LNCAP (cell line): ENCODE measurements at regions not wholly inside any gene's neighbourhood (a gene's known extent, or its start where the extent isn't known, plus 50 kb on each side); places are given as distances from the start of the nearest gene placed in this dataset.

Source experiments
- TF ChIP-seq, protein P1 (sequence below): fragments of 450-650 bp; IDR thresholded peaks from 2 replicates; pipeline ENCODE4 v1.5.1; 2017; ENCODE audit warnings: mild to moderate bottlenecking

DNA sequence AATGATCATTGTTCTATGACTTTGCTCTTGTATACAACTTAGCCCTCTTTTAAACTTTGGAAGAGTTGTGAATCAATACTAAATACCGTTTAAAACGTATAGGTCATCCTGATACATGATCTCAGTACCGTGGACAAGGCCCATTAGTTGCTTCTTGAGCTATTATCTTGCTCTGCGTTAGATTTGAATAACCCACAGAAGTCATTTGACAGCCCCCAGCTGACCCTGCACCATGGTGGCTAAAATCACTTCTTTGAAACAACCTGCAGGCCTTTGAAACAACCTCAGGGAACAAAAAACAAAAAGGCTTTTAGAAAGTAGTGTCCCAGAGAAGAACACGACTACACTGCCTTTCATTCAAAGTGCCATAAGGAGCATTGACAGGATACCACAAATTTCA lies 473.0 kb upstream of the ADGRL2 start:
- TF ChIP-seq, protein P1, sequence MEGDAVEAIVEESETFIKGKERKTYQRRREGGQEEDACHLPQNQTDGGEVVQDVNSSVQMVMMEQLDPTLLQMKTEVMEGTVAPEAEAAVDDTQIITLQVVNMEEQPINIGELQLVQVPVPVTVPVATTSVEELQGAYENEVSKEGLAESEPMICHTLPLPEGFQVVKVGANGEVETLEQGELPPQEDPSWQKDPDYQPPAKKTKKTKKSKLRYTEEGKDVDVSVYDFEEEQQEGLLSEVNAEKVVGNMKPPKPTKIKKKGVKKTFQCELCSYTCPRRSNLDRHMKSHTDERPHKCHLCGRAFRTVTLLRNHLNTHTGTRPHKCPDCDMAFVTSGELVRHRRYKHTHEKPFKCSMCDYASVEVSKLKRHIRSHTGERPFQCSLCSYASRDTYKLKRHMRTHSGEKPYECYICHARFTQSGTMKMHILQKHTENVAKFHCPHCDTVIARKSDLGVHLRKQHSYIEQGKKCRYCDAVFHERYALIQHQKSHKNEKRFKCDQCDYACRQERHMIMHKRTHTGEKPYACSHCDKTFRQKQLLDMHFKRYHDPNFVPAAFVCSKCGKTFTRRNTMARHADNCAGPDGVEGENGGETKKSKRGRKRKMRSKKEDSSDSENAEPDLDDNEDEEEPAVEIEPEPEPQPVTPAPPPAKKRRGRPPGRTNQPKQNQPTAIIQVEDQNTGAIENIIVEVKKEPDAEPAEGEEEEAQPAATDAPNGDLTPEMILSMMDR, result no peak

DNA sequence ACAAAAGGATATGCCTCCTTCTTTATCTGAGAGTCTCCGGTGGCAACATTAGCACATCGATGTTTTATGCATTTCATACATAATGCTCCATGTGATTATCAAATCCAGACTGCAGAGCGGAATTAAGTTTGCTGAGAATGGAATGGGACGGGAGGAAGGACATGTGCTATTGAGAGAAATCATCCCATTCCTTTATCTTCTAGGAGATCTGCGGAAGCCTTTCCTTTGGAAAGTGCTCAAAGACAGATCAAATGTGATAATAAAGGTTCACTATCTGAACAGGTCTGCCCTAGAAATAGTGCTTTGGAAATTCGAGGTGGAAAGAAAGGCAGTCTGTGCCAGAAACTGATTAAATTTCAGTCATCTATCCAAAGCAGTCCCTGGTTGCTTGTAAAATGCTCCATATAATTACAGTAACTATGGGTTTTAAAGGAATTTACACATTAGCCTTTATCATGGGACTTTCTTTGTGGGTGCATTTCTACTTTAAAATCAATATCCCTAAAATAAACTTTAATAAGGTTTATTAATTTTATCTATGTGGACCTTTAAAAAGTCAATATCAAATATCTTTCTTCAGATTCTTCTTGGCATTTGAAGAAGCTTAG lies 473.5 kb upstream of the ADGRL2 start:
- TF ChIP-seq, protein P1, result no peak

DNA sequence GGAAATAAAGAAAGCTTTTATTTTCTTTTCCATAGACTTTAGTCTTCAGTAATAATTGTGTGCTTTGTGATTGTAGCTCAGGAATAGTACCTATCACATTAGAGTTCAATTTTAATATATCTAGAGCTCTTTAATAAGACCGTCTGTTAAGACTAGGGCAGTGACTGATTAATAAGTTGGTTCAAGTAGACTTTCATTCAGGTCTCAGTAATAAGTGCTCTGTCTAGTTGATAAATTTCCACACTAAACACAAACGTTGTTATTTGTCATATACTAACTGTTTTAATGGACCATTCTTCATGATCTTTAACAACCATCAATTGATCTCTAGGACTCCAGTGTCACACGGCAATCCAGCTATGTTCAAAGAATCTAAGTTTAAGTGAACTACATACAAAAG lies 474.5 kb upstream of the ADGRL2 start:
- TF ChIP-seq, protein P1, result no peak

DNA sequence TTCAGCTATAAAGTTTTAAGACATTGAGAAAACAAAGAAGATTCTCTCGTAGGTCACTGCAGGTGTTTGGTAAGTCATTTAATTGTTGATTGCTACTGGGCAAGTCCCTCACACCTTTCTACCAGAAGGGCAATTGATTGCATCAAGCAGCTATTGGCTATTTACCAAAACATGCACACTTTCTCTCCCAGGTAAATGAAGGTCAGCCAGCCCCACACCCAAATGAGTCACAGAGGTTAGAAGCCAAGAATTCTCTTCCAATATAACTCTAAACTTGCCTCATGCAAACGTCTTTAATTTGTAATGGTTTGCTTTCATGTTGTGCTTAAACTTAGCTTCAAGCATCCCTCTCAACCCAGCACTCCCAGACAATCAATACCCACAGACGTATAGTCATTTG lies 475.3 kb upstream of the ADGRL2 start:
- TF ChIP-seq, protein P1, result no peak

DNA sequence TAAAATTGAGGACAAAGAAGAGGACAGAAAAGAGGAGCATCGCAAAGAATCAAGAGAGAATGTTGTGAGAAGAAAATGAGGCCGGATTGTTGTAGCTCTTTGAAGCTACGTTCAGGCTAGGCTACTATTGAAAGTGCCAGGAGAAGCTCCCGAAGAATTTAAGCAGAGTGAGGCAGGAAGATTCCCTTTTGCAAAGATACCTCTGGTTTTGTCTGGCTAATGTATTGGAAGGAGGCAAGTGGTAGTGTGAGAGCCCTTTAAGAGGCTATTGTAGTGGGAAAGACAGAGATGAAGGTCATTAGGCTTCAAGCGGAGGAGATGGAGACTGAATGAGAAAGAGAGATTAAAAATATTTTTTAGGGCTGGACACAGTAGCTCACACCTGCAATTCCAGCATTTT lies 476.9 kb upstream of the ADGRL2 start:
- TF ChIP-seq, protein P1, result no peak

DNA sequence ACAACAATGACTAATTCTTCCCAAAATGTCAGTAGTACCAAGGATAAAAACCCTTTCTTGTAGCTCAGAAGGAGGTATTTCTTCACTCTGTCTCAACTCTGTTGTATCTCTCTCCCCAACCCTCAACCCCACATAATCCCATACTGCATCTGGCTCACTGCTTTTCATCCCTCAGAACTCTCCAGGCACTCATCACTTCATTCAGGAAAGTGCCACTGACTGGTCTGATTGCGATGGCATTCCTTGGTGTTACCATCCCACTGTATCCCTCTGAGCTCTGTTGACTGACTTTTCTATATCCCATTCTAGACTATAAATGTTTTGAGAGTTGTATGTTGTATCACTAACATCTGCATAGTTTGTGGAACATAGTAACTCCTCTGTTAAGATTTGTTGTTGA lies 483.5 kb upstream of the ADGRL2 start:
- TF ChIP-seq, protein P1, result no peak

DNA sequence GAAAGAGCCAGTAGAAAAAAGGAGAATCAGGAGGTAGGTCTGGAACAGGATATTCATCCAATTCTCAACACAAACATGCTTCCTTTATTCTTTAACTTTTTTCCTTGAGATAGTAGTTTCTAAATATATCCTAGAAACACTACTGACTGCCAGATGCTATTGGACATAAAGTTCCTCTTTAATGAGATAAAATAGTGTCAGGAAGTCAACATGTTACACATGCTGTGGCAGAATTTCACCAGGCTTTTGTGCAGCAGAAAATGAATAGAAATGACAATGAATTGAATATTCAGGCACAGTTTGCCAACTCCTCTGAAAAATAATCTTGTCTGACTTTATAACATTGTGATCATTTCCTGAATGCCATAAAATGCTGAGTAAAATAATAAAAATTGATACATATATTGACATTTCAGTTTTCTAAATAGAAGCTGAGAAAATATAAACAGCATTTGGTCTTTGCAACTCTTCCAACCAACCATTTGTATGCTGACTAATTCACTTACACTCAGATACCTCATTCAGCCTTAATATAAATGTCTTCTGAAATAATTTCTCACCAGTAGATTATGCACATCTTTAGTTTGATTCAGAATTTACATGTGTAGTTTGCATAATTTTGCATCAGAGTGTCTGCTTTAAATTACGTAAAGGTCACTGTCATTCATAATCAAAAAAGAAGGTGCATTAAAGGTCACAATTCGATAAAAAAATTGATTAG lies 486.1 kb upstream of the ADGRL2 start:
- TF ChIP-seq, protein P1, result no peak
